HG02840 (cell line): ENCODE measurements at regions not wholly inside any gene's neighbourhood (a gene's known extent, or its start where the extent isn't known, plus 50 kb on each side); places are given as distances from the start of the nearest gene placed in this dataset.

Experiments
- ATAC-seq: cut with Tn5 transposase; IDR thresholded peaks from one replicate; pipeline ENCODE4 v1.9.1; 2021; ENCODE audit warnings: mild to moderate bottlenecking, moderate library complexity, moderate number of reproducible peaks; ENCODE audit not compliant: unreplicated experiment, low FRiP score

- no peak for ATAC-seq
Observed at GRCh38 chr9:82532504-82533180, 530.3 kb downstream of the RASEF start.

DNA sequence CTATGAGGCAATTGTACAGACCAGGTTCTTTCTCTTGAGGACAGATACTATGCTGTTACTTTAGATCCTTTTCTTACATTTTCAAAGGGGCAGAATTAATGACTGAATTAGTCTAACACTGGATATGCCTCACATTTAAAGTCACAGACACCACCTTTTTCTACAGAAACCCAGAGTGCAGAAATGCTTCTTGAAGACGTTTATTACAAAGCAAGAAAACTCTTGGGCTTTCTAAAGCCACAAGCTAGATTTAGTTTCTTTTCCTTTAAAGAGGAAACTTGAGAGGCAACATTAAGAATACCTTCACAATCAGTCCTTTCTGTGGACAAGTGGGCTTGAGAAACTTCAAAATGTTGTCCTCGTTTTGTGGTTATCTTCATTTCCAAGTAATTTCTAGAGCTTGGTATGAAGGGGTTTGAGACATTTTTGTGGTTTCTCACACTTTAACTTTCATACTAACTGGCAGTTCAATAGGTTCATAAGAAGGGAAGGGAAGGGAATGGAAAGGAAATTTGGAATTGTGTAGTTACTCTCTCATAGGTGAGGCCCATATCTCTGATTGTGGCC lies 527.4 kb downstream of the RASEF start:
- ATAC-seq: no peak

DNA sequence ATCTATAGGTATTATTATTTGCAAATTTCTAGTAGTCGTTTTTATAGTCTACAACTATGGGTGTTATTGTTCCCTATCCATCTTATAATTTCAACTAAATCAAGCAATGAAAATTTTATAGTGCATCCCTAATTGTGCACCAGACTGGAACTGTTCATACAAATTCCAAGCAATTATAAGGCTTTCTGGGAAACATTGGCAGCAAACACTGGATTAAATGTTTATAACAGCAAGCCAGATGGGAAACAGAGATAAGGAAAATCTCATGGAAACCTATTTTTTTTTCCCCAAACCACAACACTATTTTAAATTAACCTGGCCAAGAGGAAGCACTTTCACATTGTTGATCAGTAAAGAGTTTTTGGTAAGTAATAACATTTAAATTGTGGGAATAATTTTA lies 524.3 kb downstream of the RASEF start:
- no peak for ATAC-seq

DNA sequence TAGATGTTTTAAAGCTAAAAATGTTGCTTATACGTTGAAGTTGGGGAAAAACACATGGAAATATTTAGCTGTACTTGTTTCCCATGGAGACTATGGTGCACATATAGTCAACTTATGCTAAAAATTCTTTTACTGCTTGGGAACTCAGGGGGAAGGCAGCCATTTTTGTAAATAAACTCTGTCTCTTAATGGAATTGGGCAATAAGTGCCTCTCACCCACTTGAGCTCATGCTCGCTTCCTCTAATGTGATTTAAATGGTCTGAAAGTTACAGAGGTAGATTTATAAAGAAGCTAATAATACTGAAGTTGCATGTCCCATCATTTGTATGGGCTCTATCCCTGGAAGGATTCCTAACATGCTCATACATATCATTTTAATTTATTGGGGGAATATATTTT lies 523.8 kb downstream of the RASEF start:
- ATAC-seq: no peak

DNA sequence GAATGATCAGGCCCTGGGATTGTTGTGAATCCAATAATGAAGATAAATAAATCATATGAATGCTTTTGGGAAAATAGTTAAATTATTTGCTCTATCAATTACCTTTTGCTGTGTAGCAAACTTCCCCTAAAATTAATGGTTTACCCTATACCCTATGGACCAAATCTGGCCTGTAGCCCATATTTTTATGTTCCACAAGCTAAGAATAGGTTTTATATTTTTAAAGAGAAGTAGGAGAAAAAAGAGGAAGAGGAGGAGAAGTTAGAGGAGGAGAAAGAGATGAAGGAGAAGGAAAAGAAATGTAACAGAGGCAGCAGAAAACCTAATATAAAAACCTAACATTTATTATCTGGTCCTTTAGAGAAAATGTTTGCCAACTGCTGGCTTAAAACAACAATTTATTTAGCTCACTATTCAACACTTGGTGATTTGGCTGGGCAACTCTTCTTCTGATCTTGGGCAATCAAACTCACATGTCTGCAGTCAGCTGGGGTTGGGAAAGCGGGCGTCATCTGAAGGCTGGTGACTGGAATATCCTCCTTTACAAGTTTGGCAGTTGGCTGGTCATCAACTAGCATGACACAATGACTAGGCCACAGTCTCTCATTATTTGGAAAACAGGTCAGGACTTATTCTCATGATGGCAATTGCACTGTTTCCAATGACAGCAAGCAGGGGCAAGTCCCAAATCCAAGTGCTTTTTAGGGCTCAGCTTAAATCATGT lies 522.9 kb downstream of the RASEF start:
- no peak for ATAC-seq

DNA sequence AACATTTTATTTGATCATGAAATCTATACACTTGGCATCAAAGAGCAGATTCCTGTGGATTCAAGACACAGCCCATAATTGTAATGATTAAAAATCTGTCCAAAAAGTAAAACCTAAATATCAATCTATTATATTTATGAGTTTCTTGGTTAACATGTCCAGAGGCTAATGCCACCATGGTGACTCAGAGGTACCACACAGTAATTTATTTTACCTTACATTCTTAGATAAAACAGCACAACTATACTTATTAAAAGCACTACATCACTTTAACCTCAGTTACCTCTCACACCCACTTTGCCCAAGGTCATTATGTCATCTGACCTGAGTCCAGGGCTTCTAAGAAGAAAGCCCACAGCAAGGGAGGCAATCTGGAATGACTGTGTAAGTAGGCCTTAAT lies 519.2 kb downstream of the RASEF start:
- ATAC-seq: no peak

GRCh38 chr9:82546136-82546535 lies 516.8 kb downstream of the RASEF start:
- no peak for ATAC-seq

- ATAC-seq: no peak
Observed at GRCh38 chr9:82547995-82548394, 514.9 kb downstream of the RASEF start.

- no peak for ATAC-seq
Observed at GRCh38 chr9:82549174-82549821, 513.6 kb downstream of the RASEF start.

DNA sequence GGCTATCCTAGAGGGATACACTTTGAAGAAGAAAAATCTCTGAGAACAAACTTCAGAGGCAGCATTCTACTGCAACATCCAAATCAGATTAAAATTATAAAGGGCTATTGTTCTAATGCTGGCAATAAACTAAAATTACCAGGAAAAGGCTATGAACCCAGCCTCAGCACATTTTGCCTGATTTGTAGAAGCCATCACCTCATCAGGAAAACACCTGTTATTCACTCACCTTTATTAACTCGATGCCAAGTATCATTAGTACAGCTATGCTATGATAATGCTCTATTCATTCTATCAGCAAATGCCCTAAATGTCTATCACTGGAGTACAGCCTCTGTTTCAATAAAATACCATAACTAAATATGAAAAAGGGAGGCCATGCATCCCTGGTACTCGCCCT lies 510.2 kb downstream of the RASEF start:
- ATAC-seq: no peak

DNA sequence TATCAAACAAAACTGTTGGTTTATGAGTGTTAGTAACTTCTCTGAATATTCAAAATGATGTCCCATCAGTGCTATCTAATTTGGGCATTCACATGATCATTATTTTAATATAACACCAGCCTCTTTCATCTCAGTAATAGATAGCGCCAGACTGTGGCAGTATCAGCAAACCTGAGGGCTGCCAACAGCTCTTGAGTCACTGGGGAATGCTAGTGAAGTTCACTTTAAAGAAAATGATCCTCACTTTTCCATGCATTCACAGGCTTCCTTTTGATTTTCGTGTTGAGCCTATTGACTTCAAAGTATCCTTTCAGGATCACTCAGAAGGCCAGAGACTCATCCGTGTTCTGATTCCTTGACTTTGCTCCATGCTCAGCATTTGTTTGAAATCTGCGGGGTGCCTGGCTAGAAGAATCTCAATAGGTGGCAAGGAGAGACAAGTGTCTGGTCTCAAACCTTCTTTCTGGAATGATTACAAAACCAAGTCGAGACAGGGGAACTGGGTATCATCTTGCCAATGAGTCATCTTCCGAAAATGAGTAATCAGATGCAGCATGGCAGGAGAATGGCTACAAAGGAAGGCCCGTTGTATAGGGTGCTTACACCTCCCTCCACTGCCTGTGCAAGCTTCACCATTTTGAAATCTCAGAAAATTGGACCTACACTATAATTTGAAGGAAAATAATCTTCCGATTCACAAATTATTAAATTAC lies 509.1 kb downstream of the RASEF start:
- ATAC-seq: no peak

- ATAC-seq: no peak
Observed at GRCh38 chr9:82554381-82554780, 508.6 kb downstream of the RASEF start.

GRCh38 chr9:82555031-82555430 lies 507.9 kb downstream of the RASEF start:
- no peak for ATAC-seq

- no peak for ATAC-seq
Observed at GRCh38 chr9:82555431-82556051, 507.4 kb downstream of the RASEF start.

DNA sequence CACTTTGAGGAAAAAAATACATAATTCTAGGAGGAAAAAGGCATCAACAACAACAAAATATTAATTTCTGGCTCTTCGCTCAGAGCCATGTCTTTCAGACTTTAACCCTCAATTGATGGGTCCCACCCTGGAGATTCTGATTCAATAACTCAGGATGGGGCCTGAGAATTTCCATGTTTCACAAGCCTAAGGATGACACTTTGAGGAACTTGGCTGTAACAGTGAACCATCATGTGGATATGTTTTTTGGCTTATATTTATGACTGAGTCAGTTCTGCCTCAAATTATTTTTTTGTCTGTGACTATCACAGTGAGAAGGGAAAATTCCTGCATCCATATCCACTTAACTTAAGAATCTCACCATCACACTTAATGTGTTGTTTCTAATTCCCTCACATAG lies 504.6 kb downstream of the RASEF start:
- ATAC-seq: no peak

DNA sequence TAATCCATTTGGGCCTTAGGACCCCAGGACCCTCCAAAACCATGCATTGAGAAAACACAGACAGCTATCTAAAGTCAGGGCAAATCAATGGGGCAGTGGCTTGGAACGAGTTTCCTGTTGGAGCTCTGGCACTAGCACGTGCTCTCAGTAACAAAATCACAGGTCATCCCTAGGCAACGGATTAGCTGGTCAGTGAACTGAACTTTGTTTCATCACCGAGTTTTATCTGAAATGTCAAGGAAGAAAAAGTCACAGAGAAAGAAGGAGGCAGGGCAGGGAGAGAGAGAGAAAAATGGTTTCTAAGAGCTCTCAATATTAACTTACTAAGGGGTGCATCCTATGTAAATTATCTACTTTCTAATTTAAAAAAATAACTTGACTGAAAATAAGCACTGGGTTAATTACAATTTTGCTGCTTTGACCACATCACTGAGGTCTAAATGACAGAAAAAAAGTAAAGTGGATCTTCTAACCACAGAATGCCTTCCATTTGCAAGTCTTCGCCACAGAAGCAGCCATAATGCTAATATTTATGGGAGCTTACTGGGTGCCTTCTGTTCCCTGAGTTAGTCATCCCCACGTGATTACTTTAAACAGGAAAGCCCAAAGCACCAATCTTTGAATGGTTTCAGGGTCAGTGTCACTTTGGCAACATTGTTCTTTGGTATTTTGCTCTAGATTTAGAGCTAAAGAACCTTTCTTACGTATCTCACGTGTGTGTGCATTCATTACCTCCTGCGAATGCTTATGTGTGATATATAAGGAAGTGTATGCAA lies 503.9 kb downstream of the RASEF start:
- no peak for ATAC-seq

- ATAC-seq: no peak
Observed at GRCh38 chr9:82560036-82560435, 502.9 kb downstream of the RASEF start.

- no peak for ATAC-seq
Observed at GRCh38 chr9:82560457-82560904, 502.5 kb downstream of the RASEF start.

- ATAC-seq: no peak
Observed at GRCh38 chr9:82563094-82563493, 499.8 kb downstream of the RASEF start.

DNA sequence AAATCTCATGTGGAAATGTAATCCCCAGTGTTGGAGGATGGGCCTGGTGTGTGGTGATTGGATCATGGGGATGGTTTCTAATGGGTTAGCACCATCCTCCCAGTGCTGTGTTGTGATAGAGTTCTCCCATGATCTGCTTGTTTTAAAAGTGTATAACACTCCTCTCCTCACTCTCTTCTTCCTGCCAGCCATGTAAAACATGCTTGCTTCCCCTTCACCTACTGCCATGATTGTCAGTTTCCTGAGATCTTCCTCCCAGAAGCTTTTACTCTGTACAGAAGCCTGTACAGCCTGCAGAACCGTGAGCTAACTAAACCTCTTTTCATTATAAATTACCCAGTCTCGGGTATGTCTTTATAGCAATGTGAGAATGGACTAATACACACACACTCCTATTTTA lies 499.1 kb downstream of the RASEF start:
- no peak for ATAC-seq
